HTR-8/SVneo (cell line): ENCODE measurements at regions not wholly inside any gene's neighbourhood (a gene's known extent, or its start where the extent isn't known, plus 50 kb on each side); places are given as distances from the start of the nearest gene placed in this dataset.
A peak's percentile ranks its signal among the peaks of the same experiment; 100 is the strongest.
"Not testable (repeated sequence)": the region's sequence is repeated elsewhere in the genome, so short reads cannot be mapped to it uniquely, and the experiment has no call there.

ENCODE experiments used
- DNase-seq: peaks from one replicate; pipeline ENCODE4 v3.0.0; 2011; ENCODE audit warnings: low spot score, mixed read lengths; ENCODE audit not compliant: insufficient read length
- FAIRE-seq: peaks from 2 replicates; lab custom pipeline; 2011; peaks lifted over from hg19 to GRCh38; lab: Jason Lieb, UNC

- no peak for DNase-seq
- no peak for FAIRE-seq
These were observed 220.8 kb upstream of the THUMPD2 start for GRCh38 chr2:39999864-40000263.

- DNase-seq (no peak), FAIRE-seq (no peak)
These were observed 219.6 kb upstream of the THUMPD2 start for GRCh38 chr2:39998617-39999016.

- DNase-seq (no peak), FAIRE-seq (no peak)
These were observed 217.6 kb upstream of the THUMPD2 start for GRCh38 chr2:39996653-39997080.

- FAIRE-seq: no peak
These were observed 216.1 kb upstream of the THUMPD2 start for GRCh38 chr2:39995005-39995737.

GRCh38 chr2:39994151-39994550 is 215.1 kb upstream of the THUMPD2 start:
- DNase-seq (no peak), FAIRE-seq (no peak)

More at GRCh38 chr2:39995005-39995737, 216.1 kb upstream of the THUMPD2 start:
- no peak for DNase-seq

GRCh38 chr2:39991298-39991697 is 212.2 kb upstream of the THUMPD2 start:
- no peak for DNase-seq
- no peak for FAIRE-seq

GRCh38 chr2:39990335-39990900 is 211.4 kb upstream of the THUMPD2 start:
- no peak for DNase-seq

GRCh38 chr2:39989888-39990287 is 210.8 kb upstream of the THUMPD2 start:
- DNase-seq (no peak), FAIRE-seq (no peak)

More at GRCh38 chr2:39990335-39990900, 211.4 kb upstream of the THUMPD2 start:
- no peak for FAIRE-seq

GRCh38 chr2:39981883-39982311 is 202.8 kb upstream of the THUMPD2 start:
- FAIRE-seq (no peak), DNase-seq (no peak)

- DNase-seq: no peak
- FAIRE-seq: no peak
These were observed 196.5 kb upstream of the THUMPD2 start for GRCh38 chr2:39975476-39976020.

GRCh38 chr2:39968037-39968436 is 189.0 kb upstream of the THUMPD2 start:
- FAIRE-seq (no peak), DNase-seq (no peak)

- DNase-seq, FAIRE-seq: not testable (repeated sequence)
These were observed 181.6 kb upstream of the THUMPD2 start for GRCh38 chr2:39960681-39961080.

GRCh38 chr2:39954346-39954745 is 175.3 kb upstream of the THUMPD2 start:
- FAIRE-seq (no peak), DNase-seq (no peak)

GRCh38 chr2:39949131-39949530 is 170.1 kb upstream of the THUMPD2 start:
- no peak for FAIRE-seq
- no peak for DNase-seq

- DNase-seq (no peak), FAIRE-seq (no peak)
These were observed 169.1 kb upstream of the THUMPD2 start for GRCh38 chr2:39948016-39948719.

GRCh38 chr2:39947294-39948015 is 168.4 kb upstream of the THUMPD2 start:
- DNase-seq (no peak), FAIRE-seq (no peak)

- FAIRE-seq (no peak), DNase-seq (peak; percentile 13)
These were observed 163.9 kb upstream of the THUMPD2 start for GRCh38 chr2:39942950-39943349.

GRCh38 chr2:39938035-39938835 is 159.2 kb upstream of the THUMPD2 start:
- FAIRE-seq (peak; percentile 77), DNase-seq (peak; percentile 30)

GRCh38 chr2:39937621-39938020 is 158.6 kb upstream of the THUMPD2 start:
- DNase-seq (no peak), FAIRE-seq (no peak)
